HK-2 (cell line): ENCODE measurements at regions not wholly inside any gene's neighbourhood (a gene's known extent, or its start where the extent isn't known, plus 50 kb on each side); places are given as distances from the start of the nearest gene placed in this dataset.
"Not testable (repeated sequence)": the region's sequence is repeated elsewhere in the genome, so short reads cannot be mapped to it uniquely, and the experiment has no call there.

Source experiments
- DNase-seq: peaks from one replicate; pipeline ENCODE4 v3.0.0-alpha.2; 2018; ENCODE audit not compliant: unreplicated experiment

DNA sequence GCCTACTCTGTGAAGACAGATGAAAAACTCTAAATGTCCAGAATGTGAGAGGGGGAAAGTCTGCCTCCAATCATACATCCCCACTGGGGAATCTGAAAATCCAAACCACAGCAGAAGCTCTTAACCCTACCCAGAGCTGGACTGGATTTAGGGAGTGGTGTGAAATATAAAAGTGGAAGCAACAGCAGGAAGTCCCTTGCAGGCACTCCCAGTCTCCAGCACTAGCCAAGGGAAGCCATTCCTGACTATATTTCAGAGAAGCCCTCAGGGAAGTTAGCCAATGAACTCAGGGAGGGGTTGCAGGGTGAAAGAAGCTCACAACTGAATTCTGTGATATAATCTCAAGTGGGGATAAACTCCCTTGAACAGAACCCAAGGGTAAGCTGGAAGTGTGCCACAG is 51.5 kb downstream of the CRPPA start:
- no peak for DNase-seq

GRCh38 chr7:16369309-16369708 is 52.0 kb downstream of the CRPPA start:
- not testable (repeated sequence) for DNase-seq

DNA sequence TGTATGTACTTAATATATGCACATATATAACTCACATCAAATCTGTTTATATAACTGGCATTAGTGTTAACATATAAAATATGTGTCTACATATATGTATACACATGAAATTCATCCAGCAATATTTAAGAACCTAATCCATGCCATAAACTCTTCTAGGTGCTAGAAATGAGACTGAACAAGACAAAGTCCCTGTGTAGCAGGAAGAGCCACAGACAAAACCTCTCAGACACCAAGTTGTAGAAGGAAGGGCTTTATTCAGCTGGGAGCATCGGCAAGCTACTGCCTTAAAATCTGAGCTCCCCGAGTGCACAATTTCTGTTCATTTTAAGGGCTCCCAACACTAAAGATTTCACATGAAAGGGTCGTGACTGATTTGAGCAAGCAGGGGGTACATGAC is 52.5 kb downstream of the CRPPA start:
- no peak for DNase-seq

DNA sequence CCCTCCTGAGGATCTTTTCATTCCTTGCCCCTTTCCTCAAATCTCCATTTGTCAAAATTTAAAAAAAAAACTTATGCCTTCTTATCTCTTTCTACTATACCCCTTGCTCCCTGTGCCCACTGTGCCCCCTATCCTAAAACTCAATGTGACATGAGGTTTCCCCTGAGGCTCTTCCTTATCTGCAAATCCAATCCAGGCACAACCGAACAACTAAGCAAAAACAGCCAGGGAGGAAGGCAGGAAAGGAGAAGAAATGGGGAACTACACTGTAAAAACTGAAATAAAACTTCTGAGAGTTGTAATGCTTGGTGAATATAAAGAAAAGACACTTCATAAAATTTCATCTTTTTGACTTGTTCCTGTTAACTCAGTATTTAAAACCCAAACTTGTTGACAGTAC is 54.2 kb downstream of the CRPPA start:
- no peak for DNase-seq

DNA sequence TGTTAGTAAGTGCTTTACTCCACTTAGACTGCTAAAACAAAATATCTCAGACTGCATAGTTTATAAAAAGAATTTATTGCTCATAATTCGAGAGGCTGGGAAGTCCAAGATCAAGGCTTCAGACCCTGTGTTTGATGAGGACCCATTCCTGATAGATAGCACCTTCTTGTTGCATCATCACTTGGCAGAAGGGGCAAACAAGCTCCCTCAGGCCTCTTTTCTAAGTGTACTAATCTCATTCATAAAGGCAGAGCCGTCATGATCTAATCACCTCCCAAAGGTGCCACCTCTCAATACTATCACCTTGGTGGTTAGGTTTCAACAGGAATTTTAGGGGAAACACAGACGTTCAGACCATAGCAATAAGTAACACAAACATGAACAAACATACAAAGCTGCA is 55.4 kb downstream of the CRPPA start:
- DNase-seq = no peak

DNA sequence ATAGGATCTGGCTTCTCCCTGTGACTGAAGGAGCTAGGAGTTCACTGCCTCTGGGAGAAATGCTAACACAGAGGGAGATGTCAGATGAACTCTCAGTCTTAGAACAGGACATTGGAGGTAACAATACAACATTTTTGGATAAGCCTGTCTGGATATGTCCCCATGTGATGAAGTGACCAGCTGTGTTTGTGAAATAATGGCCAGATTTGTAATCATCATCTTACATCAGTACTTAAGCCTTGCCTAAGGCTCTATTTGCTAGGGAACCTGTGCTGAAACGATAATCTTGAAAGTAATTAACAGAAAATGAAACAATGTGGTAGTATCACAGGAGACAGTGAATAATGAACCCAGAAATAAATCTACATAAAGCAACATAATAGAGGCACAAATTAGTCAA is 56.2 kb downstream of the CRPPA start:
- no peak for DNase-seq

DNA sequence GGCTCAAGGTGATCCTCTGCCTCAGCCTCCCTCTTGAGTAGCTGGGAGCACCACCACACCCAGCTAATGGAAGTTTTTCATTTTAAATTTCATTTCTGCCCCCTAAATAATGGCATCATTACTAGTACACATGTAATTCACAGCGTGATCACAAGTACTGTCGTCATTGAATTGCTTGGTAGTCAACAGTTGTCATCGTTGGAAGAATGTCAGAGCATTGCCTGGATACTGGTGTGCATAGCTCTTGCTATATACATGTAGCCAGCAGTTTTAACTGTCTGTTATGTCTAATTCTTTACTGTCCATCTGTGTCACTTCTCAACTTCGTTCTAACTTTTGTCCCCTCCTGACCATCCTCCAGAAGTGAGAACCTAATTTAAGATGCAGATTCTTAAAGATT is 62.1 kb downstream of the CRPPA start:
- DNase-seq = no peak

- no peak for DNase-seq
These were observed 63.4 kb downstream of the CRPPA start for GRCh38 chr7:16357921-16358320.

- DNase-seq = no peak
These were observed 63.9 kb downstream of the CRPPA start for GRCh38 chr7:16357474-16357873.

- no peak for DNase-seq
These were observed 64.9 kb downstream of the CRPPA start for GRCh38 chr7:16356301-16356958.

DNA sequence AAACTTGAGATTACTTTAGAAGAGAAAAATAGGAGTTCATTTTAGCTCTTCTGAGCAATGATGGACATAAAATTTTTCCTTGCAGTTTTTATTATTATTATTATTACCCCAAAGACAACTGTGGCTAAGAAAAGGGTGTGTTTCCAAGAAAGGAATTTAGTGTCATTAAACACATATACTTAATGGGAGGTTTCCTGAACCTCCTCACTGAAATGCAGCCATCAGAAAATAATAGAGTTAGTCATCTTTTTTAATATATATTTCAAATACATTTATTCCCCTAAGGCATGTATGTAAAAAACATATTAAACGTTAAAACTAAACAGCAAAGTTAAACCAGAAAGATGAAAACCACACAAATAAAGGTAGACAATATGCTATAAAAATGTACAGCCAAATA is 66.8 kb downstream of the CRPPA start:
- no peak for DNase-seq

DNA sequence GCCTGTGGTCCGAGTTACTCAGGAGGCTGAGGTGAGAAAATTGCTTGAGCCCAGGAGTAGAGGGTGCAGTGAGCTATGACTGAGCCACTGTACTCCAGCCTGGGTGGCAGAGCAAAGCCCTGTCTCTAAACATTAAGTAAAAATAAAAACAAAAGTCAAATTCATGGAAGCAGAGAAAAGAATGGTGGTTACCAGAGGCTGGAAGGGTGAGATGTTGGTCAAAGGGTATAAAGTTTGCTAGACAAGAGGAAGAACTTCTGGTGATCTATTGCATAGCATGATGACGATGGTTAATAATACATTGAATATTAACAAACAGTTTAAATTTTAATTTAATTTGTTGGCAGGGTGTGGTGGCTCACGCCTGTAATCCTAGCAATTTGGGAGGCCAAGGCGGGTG is 68.1 kb downstream of the CRPPA start:
- DNase-seq = no peak

DNA sequence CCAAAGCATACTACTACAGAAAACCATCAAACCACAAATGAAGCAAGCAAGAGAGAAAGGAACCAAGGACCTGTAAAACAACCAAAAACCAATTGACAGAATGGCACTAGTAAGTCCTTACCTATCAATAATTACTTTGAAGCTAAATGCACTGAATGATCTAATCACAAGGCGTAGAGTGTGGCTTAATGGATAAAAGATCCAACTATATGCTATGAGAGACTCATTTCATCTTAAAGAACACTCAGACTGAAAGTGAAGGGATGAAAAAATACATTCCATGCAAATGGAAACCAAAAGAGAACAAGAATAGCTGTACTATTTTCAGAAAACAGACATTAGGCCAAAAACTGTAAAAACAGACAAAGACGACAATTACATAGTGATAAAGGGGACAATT is 70.7 kb downstream of the CRPPA start:
- DNase-seq = no peak

DNA sequence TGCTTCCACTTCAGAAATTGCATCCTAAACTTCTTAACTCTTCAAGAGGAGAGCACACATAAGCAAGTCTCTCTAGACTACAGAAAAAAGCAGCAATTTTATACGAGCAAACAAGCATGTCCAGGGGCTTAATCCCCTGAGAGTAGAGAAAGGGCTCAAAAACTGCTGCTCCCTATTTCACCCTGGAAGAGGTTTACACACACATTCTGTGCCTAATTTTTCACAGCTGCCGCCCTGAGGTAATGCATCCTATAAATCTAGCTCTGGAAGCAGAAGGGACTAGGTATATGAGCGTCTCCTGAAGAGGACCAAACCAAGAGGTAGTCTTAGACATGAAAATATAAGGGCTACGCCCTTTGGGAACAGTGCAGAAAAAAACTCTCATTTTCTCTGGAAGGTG is 73.1 kb downstream of the CRPPA start:
- no peak for DNase-seq

DNA sequence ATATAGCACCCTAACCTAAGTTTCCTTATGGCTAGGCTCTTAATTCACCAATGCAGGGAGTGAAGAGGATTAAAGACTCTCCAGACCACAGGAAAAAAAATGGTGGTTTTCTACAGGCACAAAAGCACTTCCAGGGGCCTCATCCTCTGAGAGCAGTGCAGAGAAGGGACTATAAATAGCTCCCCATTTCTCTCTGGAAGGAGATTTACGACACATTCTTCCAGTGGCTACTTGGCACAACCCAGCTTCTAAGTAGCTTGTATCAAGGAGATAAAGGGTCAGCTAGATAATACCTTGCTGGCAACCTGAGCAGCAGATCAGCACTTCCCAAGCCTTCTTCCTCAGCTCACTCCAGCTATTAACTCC is 73.5 kb downstream of the CRPPA start:
- DNase-seq = peak; percentile 21

DNA sequence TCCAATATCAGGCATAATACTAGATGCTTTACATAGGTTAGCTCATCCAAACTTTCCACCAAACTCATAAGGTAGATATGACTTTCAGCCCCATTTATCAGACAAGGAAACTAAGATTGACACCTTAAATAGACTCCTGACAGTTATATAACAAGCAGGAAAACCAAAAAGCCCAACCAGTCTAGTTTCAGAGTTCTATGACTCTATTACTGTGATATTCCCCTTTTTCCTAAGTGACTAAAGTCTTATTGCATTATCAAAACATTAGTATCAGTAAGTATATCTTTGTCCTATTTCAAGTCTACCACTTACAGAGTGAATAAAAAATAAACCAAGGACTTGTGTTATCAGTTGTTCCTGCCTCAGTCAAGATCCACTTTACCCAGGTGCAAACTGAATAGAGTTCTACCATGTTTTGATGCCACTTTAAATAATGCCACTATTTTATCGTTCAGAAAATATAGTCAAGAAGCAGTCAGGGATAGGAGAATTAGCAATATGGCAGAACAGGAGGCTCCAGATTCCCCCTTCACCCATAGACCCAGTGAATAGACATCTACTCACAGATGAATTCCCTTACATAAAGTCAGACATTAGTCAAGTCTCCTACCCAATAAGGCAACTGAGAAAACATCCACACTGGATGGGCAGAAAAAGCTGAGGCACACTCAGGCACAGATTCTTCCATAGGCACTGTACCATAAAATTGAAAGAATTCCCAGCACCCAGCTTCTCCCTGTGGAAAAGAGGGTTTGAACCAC is 74.1 kb downstream of the CRPPA start:
- DNase-seq = no peak

GRCh38 chr7:16345979-16346958 is 75.1 kb downstream of the CRPPA start:
- DNase-seq = peak; percentile 46

GRCh38 chr7:16344927-16345326 is 76.4 kb downstream of the CRPPA start:
- DNase-seq = no peak

DNA sequence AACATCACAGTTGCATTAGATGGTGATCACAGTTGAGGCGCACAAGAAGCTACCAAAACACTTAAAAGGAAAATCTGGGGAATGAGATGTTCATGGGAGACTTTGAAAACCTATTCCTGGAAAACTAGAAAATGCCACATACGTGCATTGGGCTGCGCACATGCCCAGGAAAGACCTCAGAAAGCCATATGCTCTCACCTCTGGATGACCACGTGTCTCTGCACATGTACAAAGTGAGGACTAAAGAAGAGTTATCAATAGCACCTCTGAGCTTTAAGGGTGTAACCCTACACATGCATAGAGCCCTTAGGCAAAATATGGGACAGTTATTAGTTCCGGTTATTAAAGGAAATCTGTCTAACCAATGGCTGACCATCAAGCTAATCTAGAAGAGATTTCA is 77.7 kb downstream of the CRPPA start:
- no peak for DNase-seq

GRCh38 chr7:16338065-16338464 is 83.3 kb downstream of the CRPPA start:
- DNase-seq = no peak

- DNase-seq = no peak
These were observed 95.2 kb downstream of the CRPPA start for GRCh38 chr7:16326106-16326505.

DNA sequence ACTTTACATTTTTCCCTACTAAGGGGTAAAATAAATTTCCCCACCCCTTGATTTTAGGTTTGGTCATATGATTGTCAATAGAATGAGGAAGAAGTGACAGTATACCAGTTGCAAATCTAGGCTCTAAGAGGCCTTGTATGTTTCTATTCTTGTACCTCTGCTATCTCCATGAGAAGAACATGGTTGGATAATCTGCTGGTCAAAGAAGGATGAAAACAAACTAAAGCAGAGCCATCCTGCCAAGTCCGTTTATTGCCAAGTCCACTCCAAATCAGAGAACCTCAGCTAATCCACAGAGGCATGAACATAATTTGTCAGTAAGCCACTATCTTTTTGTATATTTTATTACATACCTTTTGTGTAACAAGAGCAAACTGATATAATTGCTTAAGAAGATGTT is 98.0 kb downstream of the CRPPA start:
- DNase-seq = no peak
